ENCODE measurements at regions not wholly inside any gene's neighbourhood (a gene's known extent, or its start where the extent isn't known, plus 50 kb on each side); places are given as distances from the start of the nearest gene placed in this dataset.

DNA sequence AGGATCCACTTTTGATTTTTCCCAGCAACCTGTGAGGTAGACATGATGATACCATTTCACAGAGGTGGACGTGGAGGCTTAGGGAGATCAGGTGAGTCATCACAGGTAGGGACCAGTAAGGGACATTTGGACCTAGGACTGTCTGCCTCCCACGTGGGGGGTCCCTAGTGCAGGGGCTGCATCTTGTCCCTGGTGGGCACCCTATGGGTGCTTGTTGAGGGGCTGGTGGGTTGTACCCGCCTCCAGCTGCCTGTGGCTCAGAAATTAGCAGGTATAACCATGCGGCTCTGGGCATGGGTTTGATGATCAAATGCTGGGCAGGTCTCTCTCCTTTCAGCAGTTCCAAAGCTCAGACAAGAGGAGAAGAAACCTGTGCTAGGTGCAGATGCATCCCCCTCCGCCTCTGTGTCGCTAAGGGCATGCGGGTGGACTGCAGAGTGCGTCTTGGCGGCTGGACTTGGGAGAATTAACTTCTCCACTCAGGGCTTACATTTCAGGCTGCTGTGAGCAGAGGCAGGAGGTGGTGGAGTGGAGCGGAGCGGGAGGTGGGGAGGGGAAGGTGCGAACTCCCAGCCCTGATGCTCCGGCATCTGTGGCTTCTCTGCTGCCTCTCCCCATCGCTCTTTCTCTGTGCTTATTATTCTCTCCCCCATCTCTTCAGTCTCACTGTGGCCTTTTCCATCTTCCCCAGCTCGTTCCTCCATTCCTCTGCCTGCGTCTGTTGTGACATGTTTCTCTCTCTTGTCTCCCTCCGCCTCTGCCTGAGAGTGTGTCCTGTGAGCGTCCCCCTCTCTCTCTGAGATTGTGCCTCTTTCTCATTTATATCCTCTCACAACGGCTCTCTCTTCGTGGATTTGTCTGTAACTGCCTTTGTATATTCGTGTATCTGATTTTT, 146.8 kb downstream of the PTPRU start:
- H3K27ac ChIP-seq = no peak overlapping the region
- no peak overlapping the region for H3K4me3 ChIP-seq
- no peaks in the 10 kb centered on the region for H3K27me3 ChIP-seq
- TF ChIP-seq, protein P1, sequence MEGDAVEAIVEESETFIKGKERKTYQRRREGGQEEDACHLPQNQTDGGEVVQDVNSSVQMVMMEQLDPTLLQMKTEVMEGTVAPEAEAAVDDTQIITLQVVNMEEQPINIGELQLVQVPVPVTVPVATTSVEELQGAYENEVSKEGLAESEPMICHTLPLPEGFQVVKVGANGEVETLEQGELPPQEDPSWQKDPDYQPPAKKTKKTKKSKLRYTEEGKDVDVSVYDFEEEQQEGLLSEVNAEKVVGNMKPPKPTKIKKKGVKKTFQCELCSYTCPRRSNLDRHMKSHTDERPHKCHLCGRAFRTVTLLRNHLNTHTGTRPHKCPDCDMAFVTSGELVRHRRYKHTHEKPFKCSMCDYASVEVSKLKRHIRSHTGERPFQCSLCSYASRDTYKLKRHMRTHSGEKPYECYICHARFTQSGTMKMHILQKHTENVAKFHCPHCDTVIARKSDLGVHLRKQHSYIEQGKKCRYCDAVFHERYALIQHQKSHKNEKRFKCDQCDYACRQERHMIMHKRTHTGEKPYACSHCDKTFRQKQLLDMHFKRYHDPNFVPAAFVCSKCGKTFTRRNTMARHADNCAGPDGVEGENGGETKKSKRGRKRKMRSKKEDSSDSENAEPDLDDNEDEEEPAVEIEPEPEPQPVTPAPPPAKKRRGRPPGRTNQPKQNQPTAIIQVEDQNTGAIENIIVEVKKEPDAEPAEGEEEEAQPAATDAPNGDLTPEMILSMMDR (IDR thresholded peaks at IDR 0.05) = no peak
- no peak for TF ChIP-seq POLR2A (IDR thresholded peaks at IDR 0.05)
- no peak for TF ChIP-seq POLR2AphosphoS5 (IDR thresholded peaks at IDR 0.05)
- TF ChIP-seq EP300 (IDR thresholded peaks at IDR 0.05) = no peak
- no peak for ATAC-seq (ENCODE audit: low FRiP score in 2 of 2)
- DNase-seq = no peak
- H3K4me1 ChIP-seq = no peaks in the 10 kb centered on the region
- H3K36me3 ChIP-seq = no peaks in the 10 kb centered on the region
- WGBS, 2 donors = 34 to 53% methylated on average over 20 to 21 of the region's 21 CpGs
- peaks cover 9 to 20% (median 18%) of the 10 kb centered on the region in 4 donors for H3K9me3 ChIP-seq

DNA sequence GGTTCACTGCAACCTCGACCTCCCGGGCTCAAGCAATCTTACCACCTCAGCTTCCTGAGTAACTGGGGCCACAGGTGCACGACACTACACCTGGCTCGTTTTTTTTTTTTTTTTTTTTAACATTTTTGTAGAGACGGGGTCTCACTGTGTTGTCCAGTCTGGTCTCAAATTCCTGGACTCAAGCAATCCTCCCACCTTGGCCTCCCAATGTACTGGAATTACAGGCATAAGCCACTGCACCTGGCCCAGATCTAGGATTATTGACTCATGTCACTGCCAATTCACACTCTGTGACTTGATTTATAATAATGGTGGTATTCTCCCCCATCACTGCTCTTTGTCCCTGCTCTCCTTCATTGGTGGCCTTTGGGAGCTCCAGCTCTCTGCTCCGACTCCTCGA, 145.1 kb downstream of the PTPRU start:
- Histone ChIP-seq H3K9me3 (peaks cover 9 to 28% (median 27%) of the 10 kb centered on the region in 4 donors), H3K4me3 (no peak overlapping the region), H3K4me1 (no peaks in the 10 kb centered on the region), H3K27ac (no peak overlapping the region), H3K36me3 (no peaks in the 10 kb centered on the region), H3K27me3 (no peaks in the 10 kb centered on the region)
- WGBS, 2 donors = 81 to 86% methylated on average over 7 of the region's 7 CpGs
- ATAC-seq (ENCODE audit: low FRiP score in 2 of 2) = no peak
- no peak for DNase-seq
- TF ChIP-seq, protein P1 (IDR thresholded peaks at IDR 0.05) = no peak
- TF ChIP-seq POLR2A (IDR thresholded peaks at IDR 0.05) = no peak
- TF ChIP-seq POLR2AphosphoS5 (IDR thresholded peaks at IDR 0.05) = no peak
- no peak for TF ChIP-seq EP300 (IDR thresholded peaks at IDR 0.05)

DNA sequence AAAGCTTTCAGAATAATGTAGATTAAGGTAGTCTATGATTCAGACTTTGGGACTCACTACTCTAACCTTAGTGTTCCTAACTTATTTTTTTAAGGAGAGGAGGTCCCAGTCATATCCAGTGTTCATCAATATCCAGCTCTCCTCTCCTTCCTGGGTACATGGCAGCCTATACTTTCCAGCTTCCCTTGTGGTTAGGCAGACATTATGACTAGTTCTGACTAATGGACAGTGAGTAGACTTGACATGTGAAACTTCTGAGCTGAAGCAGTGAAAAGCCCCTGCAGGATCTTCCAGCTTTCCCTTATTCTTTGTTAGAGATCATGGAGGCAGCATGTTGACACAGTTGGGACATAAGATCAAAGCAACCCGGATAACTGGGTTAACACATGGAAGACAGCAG, 144.2 kb downstream of the PTPRU start:
- no peak overlapping the region for H3K4me3 ChIP-seq
- H3K36me3 ChIP-seq = no peaks in the 10 kb centered on the region
- TF ChIP-seq POLR2AphosphoS5 (IDR thresholded peaks at IDR 0.05) (no peak), EP300 (IDR thresholded peaks at IDR 0.05) (no peak), POLR2A (IDR thresholded peaks at IDR 0.05) (no peak)
- TF ChIP-seq, protein P1 (IDR thresholded peaks at IDR 0.05) = no peak
- WGBS, 2 donors = 50 to 57% methylated on average over 1 of the region's 1 CpG
- no peaks in the 10 kb centered on the region for H3K4me1 ChIP-seq
- DNase-seq (no peak), ATAC-seq (ENCODE audit: low FRiP score in 2 of 2) (no peak)
- no peak overlapping the region for H3K27ac ChIP-seq
- no peaks in the 10 kb centered on the region for H3K27me3 ChIP-seq
- peaks cover 9 to 28% (median 27%) of the 10 kb centered on the region in 4 donors for H3K9me3 ChIP-seq

DNA sequence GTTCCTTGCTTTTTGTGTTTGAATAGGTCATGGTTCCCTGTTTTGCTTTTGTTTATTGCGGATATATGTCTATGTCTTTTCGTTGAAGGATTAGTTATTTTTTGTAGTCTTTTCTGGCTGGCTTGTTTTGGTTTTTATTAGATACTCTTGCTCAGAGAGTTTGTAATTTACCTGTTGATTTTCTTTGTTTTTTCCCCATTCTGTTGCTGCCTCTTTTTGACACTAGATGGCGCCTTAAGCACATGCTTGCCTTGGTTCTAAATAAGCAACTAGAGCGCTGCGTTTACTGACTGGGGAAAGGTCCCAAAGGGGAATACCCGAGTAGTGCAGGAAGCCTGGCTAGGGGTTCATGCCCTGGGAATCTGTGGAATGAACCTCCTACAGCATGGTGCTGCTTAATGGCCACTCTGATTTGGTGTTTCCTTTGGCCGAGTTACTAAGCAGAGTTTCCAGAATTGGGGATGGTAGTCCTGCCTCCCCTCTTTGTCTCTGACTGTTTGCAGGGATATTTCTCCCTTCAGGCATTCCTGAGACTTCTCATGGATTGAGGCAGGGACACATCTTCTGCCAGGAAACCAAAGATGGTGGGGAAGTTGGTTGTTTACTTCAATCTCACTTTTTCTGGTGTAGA, 143.2 kb downstream of the PTPRU start:
- Histone ChIP-seq H3K36me3 (no peaks in the 10 kb centered on the region), H3K4me3 (no peak overlapping the region), H3K4me1 (no peaks in the 10 kb centered on the region), H3K27ac (no peak overlapping the region), H3K9me3 (peaks cover 9 to 28% (median 27%) of the 10 kb centered on the region in 4 donors), H3K27me3 (no peaks in the 10 kb centered on the region)
- ATAC-seq (ENCODE audit: low FRiP score in 2 of 2) = no peak
- no peak for DNase-seq
- TF ChIP-seq EP300 (IDR thresholded peaks at IDR 0.05) (no peak), POLR2A (IDR thresholded peaks at IDR 0.05) (no peak), POLR2AphosphoS5 (IDR thresholded peaks at IDR 0.05) (no peak)
- TF ChIP-seq, protein P1 (IDR thresholded peaks at IDR 0.05) = peak in 2 of 6 experiments; percentile 36 to 38
- 29 to 30% methylated on average over 7 of the region's 7 CpGs for WGBS, 2 donors

Small RNA genes in the stretch of these regions (small RNA-seq; reads per million reads assigned to genes)
- 0 reads per million in 4 donors for gene AL021921.1

All from upper lobe of left lung (tissue), 6 donors.